Body of pancreas (tissue), 4 donors: ENCODE measurements at regions not wholly inside any gene's neighbourhood (a gene's known extent, or its start where the extent isn't known, plus 50 kb on each side); places are given as distances from the start of the nearest gene placed in this dataset.

Source experiments
- POLR2A ChIP-seq, 3 donors: fragments of 450-650 bp; IDR thresholded peaks; one replicate each; pipeline ENCODE4 v1.6.1; 2016; ENCODE audit warnings: antibody characterized with exemption in 3 of 3, mild to moderate bottlenecking in 2 of 3
- TF ChIP-seq, protein P1 (sequence below), 7 experiments: fragments of 450-650 bp in 4 of 7; fragments of 200-600 bp in 3 of 7; sonication (generic) in 3 of 7; IDR thresholded peaks; one replicate each; pipeline ENCODE4 v1.5.1; 2016 to 2019; ENCODE audit warnings: antibody characterized with exemption in 7 of 7

DNA sequence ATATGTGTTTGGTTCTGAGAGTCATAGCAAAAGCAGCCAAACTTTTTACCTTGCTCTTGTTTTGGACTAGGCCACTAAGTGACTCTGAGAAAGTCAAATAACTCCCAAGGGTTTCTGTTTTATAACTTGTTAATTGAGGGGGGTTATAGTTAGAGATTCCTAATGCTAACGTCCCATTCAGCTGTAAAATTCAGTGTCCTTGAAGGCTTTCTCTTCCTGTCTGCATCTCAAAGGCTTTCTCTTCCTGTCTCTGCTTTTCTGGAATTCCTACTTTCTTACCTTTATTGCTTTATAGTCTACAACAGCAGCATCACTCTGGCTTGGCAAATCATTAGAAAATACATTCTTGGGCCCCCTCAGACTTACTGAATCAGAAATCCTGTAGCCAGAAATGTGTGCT, 479.5 kb upstream of the SEMA6A start:
- TF ChIP-seq, protein P1, sequence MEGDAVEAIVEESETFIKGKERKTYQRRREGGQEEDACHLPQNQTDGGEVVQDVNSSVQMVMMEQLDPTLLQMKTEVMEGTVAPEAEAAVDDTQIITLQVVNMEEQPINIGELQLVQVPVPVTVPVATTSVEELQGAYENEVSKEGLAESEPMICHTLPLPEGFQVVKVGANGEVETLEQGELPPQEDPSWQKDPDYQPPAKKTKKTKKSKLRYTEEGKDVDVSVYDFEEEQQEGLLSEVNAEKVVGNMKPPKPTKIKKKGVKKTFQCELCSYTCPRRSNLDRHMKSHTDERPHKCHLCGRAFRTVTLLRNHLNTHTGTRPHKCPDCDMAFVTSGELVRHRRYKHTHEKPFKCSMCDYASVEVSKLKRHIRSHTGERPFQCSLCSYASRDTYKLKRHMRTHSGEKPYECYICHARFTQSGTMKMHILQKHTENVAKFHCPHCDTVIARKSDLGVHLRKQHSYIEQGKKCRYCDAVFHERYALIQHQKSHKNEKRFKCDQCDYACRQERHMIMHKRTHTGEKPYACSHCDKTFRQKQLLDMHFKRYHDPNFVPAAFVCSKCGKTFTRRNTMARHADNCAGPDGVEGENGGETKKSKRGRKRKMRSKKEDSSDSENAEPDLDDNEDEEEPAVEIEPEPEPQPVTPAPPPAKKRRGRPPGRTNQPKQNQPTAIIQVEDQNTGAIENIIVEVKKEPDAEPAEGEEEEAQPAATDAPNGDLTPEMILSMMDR (IDR thresholded peaks at IDR 0.05) = no peak
- no peak for TF ChIP-seq POLR2A (IDR thresholded peaks at IDR 0.05)
